Liver (tissue), 8 donors: ENCODE measurements at regions not wholly inside any gene's neighbourhood (a gene's known extent, or its start where the extent isn't known, plus 50 kb on each side); places are given as distances from the start of the nearest gene placed in this dataset.

Experiments
- DNase-seq: peaks from one replicate; pipeline ENCODE4 v3.0.0-alpha.2; 2017; ENCODE audit warnings: low spot score
- H3K27ac ChIP-seq, 2 donors: one replicate each; pipeline ENCODE4 v1.7.0; 2013; ENCODE audit warnings: inconsistent platforms in 2 of 2, low read length in 2 of 2, control low read depth in 1 of 2, low read depth in 1 of 2, mild to moderate bottlenecking in 1 of 2
- H3K27me3 ChIP-seq, 4 donors: one replicate each; pipeline versions ENCODE4 v1.6.1 to v1.7.0; 2013; ENCODE audit warnings: low read length in 3 of 4, inconsistent platforms in 1 of 4, mild to moderate bottlenecking in 1 of 4, moderate library complexity in 1 of 4; ENCODE audit not compliant: control insufficient read depth in 4 of 4, insufficient read depth in 4 of 4
- H3K36me3 ChIP-seq, 4 donors: one replicate each; pipeline versions ENCODE4 v1.6.1 to v1.7.0; 2013; ENCODE audit warnings: low read length in 3 of 4, mild to moderate bottlenecking in 3 of 4, low read depth in 1 of 4, moderate library complexity in 1 of 4; ENCODE audit not compliant: control insufficient read depth in 4 of 4, insufficient read depth in 3 of 4
- H3K4me1 ChIP-seq, 4 donors: one replicate each; pipeline versions ENCODE4 v1.6.1 to v1.7.0; 2013; ENCODE audit warnings: low read length in 3 of 4, mild to moderate bottlenecking in 3 of 4, moderate library complexity in 1 of 4; ENCODE audit not compliant: control insufficient read depth in 4 of 4, insufficient read depth in 4 of 4
- H3K4me3 ChIP-seq, 3 donors: one replicate each; pipeline versions ENCODE4 v1.6.1 to v1.7.0; 2013; ENCODE audit warnings: low read length in 3 of 3, control low read depth in 1 of 3, low read depth in 1 of 3, mild to moderate bottlenecking in 1 of 3
- H3K9ac ChIP-seq, 2 donors: one replicate each; pipeline ENCODE4 v1.7.0; 2013; ENCODE audit warnings: low read length in 2 of 2, mild to moderate bottlenecking in 2 of 2, moderate library complexity in 2 of 2, control low read depth in 1 of 2, low read depth in 1 of 2
- H3K9me3 ChIP-seq, 4 donors: one replicate each; pipeline versions ENCODE4 v1.6.1 to v1.7.0; 2013; ENCODE audit warnings: low read length in 3 of 4; ENCODE audit not compliant: control insufficient read depth in 4 of 4
- ATF3 ChIP-seq: IDR thresholded peaks from 2 replicates; pipeline ENCODE4 v1.6.1; 2016; ENCODE audit warnings: antibody characterized with exemption
- CTCF ChIP-seq: fragments of 150-350 bp; IDR thresholded peaks from 2 replicates; pipeline ENCODE4 v1.5.1; 2017; ENCODE audit warnings: improper control_type of control experiment, low read depth, low read length; ENCODE audit not compliant: missing input control
- EGR1 ChIP-seq, 2 donors: IDR thresholded peaks; 2 replicates each; pipeline ENCODE4 v1.6.1; 2016 to 2018; ENCODE audit warnings: antibody characterized with exemption in 2 of 2, low read depth in 2 of 2
- FOXA1 ChIP-seq: IDR thresholded peaks from 2 replicates; pipeline ENCODE4 v1.6.1; 2016; ENCODE audit warnings: antibody characterized with exemption
- FOXA2 ChIP-seq: IDR thresholded peaks from 2 replicates; pipeline ENCODE4 v1.6.1; 2016; ENCODE audit warnings: antibody characterized with exemption
- GABPA ChIP-seq, 2 donors: IDR thresholded peaks in 1 of 2; conservative IDR thresholded peaks in 1 of 2; 2 replicates each; pipeline ENCODE4 v1.6.1; 2016; ENCODE audit warnings: antibody characterized with exemption in 2 of 2, mild to moderate bottlenecking in 1 of 2, moderate library complexity in 1 of 2
- HNF4A ChIP-seq, 2 donors: conservative IDR thresholded peaks; 2 replicates each; pipeline ENCODE4 v1.6.1; 2016; ENCODE audit warnings: antibody characterized with exemption in 2 of 2, mild to moderate bottlenecking in 2 of 2
- HNF4G ChIP-seq: IDR thresholded peaks from 2 replicates; pipeline ENCODE4 v1.6.1; 2016; ENCODE audit warnings: antibody characterized with exemption
- JUND ChIP-seq, 2 donors: IDR thresholded peaks; 2 replicates each; pipeline ENCODE4 v1.6.1; 2016; ENCODE audit warnings: antibody characterized with exemption in 2 of 2
- MAX ChIP-seq: IDR thresholded peaks from 2 replicates; pipeline ENCODE4 v1.6.1; 2016; ENCODE audit warnings: antibody characterized with exemption
- NR2F2 ChIP-seq: IDR thresholded peaks from 2 replicates; pipeline ENCODE4 v1.6.1; 2016; ENCODE audit warnings: antibody characterized with exemption
- RAD21 ChIP-seq, 2 donors: IDR thresholded peaks; 2 replicates each; pipeline ENCODE4 v1.6.1; 2016; ENCODE audit warnings: antibody characterized with exemption in 2 of 2, mild to moderate bottlenecking in 2 of 2
- REST ChIP-seq: IDR thresholded peaks from 2 replicates; pipeline ENCODE4 v1.6.1; 2016; ENCODE audit warnings: antibody characterized with exemption, mild to moderate bottlenecking
- RXRA ChIP-seq, 2 donors: IDR thresholded peaks; 2 replicates each; pipeline ENCODE4 v1.6.1; 2017 to 2018; ENCODE audit warnings: antibody characterized with exemption in 2 of 2, mild to moderate bottlenecking in 1 of 2
- SP1 ChIP-seq: IDR thresholded peaks from 2 replicates; pipeline ENCODE4 v1.6.1; 2018; ENCODE audit warnings: antibody characterized with exemption, mild to moderate bottlenecking
- TAF1 ChIP-seq: conservative IDR thresholded peaks from 2 replicates; pipeline ENCODE4 v1.6.1; 2016; ENCODE audit warnings: antibody characterized with exemption, mild to moderate bottlenecking
- YY1 ChIP-seq: IDR thresholded peaks from 2 replicates; pipeline ENCODE4 v1.6.1; 2016; ENCODE audit warnings: antibody characterized with exemption, mild to moderate bottlenecking
- ZBTB33 ChIP-seq: IDR thresholded peaks from 2 replicates; pipeline ENCODE4 v1.6.1; 2016; ENCODE audit warnings: antibody characterized with exemption
- WGBS: extraction: QIAGEN DNeasy Blood & Tissue Kit; methylation state at CpG from one replicate; pipeline ENCODE4 v1.1.7; 2013; 5-methylcytosine and 5-hydroxymethylcytosine counted together
- donor health status: healthy.
- donor health status: healthy.
- donor health status: healthy.
- donor health status: healthy.
- donor health status: healthy.

- no peak overlapping the region for H3K4me3 ChIP-seq
- peaks cover 0 to 3% (median under 1%) of the 10 kb centered on the region in 4 donors for H3K4me1 ChIP-seq
- no peaks in the 10 kb centered on the region for H3K9me3 ChIP-seq
- no peaks in the 10 kb centered on the region for H3K27me3 ChIP-seq
- DNase-seq = no peak
- no peaks in the 10 kb centered on the region for H3K36me3 ChIP-seq
- H3K9ac ChIP-seq = no peak overlapping the region
- TF ChIP-seq FOXA2 (no peak), HNF4A (conservative IDR thresholded peaks at IDR 0.05) (no peak), EGR1 (IDR thresholded peaks at IDR 0.05; ENCODE audit: low read depth in 2 of 2) (no peak), JUND (IDR thresholded peaks at IDR 0.05) (no peak), ZBTB33 (no peak), GABPA (IDR thresholded peaks at IDR 0.05 in 1 of 2, conservative IDR thresholded peaks at IDR 0.05 in 1 of 2) (no peak), RXRA (IDR thresholded peaks at IDR 0.05) (no peak), HNF4G (no peak), RAD21 (IDR thresholded peaks at IDR 0.05) (no peak), CTCF (no peak)
- H3K27ac ChIP-seq = no peak overlapping the region
- WGBS = 77% methylated on average over 3 of the region's 3 CpGs
These were observed 121.2 kb upstream of the ADAMTSL1 start for GRCh38 chr9:18352711-18353110.

- Histone ChIP-seq H3K27ac (no peak overlapping the region), H3K36me3 (no peaks in the 10 kb centered on the region), H3K27me3 (no peaks in the 10 kb centered on the region), H3K9ac (no peak overlapping the region), H3K4me1 (no peaks in the 10 kb centered on the region), H3K9me3 (no peaks in the 10 kb centered on the region), H3K4me3 (no peak overlapping the region)
- DNase-seq = no peak
- TF ChIP-seq RAD21 (IDR thresholded peaks at IDR 0.05) = no peak
- TF ChIP-seq HNF4G = no peak
- TF ChIP-seq NR2F2 = no peak
- no peak for TF ChIP-seq MAX
- no peak for TF ChIP-seq FOXA2
- TF ChIP-seq REST = no peak
- TF ChIP-seq TAF1 = no peak
- TF ChIP-seq SP1 = no peak
- no peak for TF ChIP-seq EGR1 (IDR thresholded peaks at IDR 0.05; ENCODE audit: low read depth in 2 of 2)
- TF ChIP-seq RXRA (IDR thresholded peaks at IDR 0.05) = no peak
- no peak for TF ChIP-seq FOXA1
- no peak for TF ChIP-seq YY1
- TF ChIP-seq ATF3 = no peak
- no peak for TF ChIP-seq GABPA (IDR thresholded peaks at IDR 0.05 in 1 of 2, conservative IDR thresholded peaks at IDR 0.05 in 1 of 2)
- no peak for TF ChIP-seq JUND (IDR thresholded peaks at IDR 0.05)
- TF ChIP-seq CTCF = no peak
These were observed 120.5 kb upstream of the ADAMTSL1 start for GRCh38 chr9:18353473-18353872.
